Thyroid gland (tissue), 4 donors: ENCODE measurements at regions not wholly inside any gene's neighbourhood (a gene's known extent, or its start where the extent isn't known, plus 50 kb on each side); places are given as distances from the start of the nearest gene placed in this dataset.

Source experiments
- POLR2A ChIP-seq, 2 donors: fragments of 450-650 bp; IDR thresholded peaks; one replicate each; pipeline ENCODE4 v1.6.1; 2017; ENCODE audit warnings: antibody characterized with exemption in 2 of 2, mild to moderate bottlenecking in 2 of 2, moderate library complexity in 1 of 2
- TF ChIP-seq, protein P1 (sequence below), 6 experiments: fragments of 200-600 bp in 3 of 6; fragments of 450-650 bp in 3 of 6; sonication (generic) in 3 of 6; IDR thresholded peaks; one replicate each; pipeline ENCODE4 v1.5.1; 2016 to 2019; ENCODE audit warnings: antibody characterized with exemption in 6 of 6, mild to moderate bottlenecking in 2 of 6, inconsistent platforms in 1 of 6, moderate library complexity in 1 of 6

DNA sequence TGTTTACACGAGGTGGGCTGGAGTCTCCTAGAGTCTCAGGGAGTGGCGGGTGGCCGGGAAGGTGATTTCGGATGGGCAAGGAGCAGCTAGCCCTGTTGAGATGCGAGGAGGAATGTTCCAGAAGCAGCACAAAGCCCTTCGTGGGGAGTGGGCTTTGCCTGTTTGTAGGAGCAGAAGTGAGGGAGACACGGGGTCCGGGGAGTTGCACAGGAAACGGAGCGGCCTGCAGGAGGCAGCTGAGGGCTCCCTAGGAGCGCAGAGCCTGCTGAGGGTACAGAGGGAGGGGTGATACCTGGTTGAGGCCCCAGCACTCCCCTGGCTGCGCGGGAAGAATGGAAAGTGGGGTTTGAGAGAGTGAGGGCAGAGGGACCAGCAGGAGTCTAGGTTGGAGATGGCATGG, 847.2 kb downstream of the TBC1D22A start:
- TF ChIP-seq, protein P1, sequence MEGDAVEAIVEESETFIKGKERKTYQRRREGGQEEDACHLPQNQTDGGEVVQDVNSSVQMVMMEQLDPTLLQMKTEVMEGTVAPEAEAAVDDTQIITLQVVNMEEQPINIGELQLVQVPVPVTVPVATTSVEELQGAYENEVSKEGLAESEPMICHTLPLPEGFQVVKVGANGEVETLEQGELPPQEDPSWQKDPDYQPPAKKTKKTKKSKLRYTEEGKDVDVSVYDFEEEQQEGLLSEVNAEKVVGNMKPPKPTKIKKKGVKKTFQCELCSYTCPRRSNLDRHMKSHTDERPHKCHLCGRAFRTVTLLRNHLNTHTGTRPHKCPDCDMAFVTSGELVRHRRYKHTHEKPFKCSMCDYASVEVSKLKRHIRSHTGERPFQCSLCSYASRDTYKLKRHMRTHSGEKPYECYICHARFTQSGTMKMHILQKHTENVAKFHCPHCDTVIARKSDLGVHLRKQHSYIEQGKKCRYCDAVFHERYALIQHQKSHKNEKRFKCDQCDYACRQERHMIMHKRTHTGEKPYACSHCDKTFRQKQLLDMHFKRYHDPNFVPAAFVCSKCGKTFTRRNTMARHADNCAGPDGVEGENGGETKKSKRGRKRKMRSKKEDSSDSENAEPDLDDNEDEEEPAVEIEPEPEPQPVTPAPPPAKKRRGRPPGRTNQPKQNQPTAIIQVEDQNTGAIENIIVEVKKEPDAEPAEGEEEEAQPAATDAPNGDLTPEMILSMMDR (IDR thresholded peaks at IDR 0.05): no peak
- TF ChIP-seq POLR2A (IDR thresholded peaks at IDR 0.05): no peak
